Esophagus squamous epithelium (tissue), 5 donors: ENCODE measurements at regions not wholly inside any gene's neighbourhood (a gene's known extent, or its start where the extent isn't known, plus 50 kb on each side); places are given as distances from the start of the nearest gene placed in this dataset.

Experiments used
- DNase-seq: peaks from one replicate; lab custom pipeline; 2025; lab: John Stamatoyannopoulos, UW
- H3K27ac ChIP-seq, 4 donors: fragments of 200-600 bp; sonication (generic); one replicate each; pipeline ENCODE4 v1.5.1; 2016 to 2019; ENCODE audit warnings: mild to moderate bottlenecking in 1 of 4
- H3K27me3 ChIP-seq, 4 donors: fragments of 200-600 bp; sonication (generic); 1 replicate in 3 of 4; 2 replicates in 1 of 4; pipeline versions ENCODE4 v1.5.1 to v1.6.0; 2017 to 2021; ENCODE audit warnings: antibody characterized with exemption in 1 of 4
- H3K36me3 ChIP-seq, 3 donors: fragments of 200-600 bp; sonication (generic); one replicate each; pipeline ENCODE4 v1.5.1; 2016 to 2019
- H3K4me1 ChIP-seq, 3 donors: fragments of 200-600 bp; sonication (generic); one replicate each; pipeline ENCODE4 v1.5.1; 2017 to 2019
- H3K4me3 ChIP-seq, 4 donors: fragments of 200-600 bp; sonication (generic); 1 replicate in 3 of 4; 2 replicates in 1 of 4; pipeline ENCODE4 v1.5.1; 2016 to 2019; ENCODE audit warnings: mild to moderate bottlenecking in 2 of 4, moderate library complexity in 1 of 4
- H3K9me3 ChIP-seq, 3 donors: fragments of 200-600 bp; sonication (generic); one replicate each; pipeline ENCODE4 v1.5.1; 2016 to 2019
- POLR2A ChIP-seq, 4 donors: fragments of 450-650 bp; IDR thresholded peaks; one replicate each; pipeline ENCODE4 v1.6.1; 2017; ENCODE audit warnings: antibody characterized with exemption in 4 of 4, mild to moderate bottlenecking in 4 of 4, moderate library complexity in 3 of 4
- WGBS, 2 donors: methylation state at CpG; one replicate each; pipeline ENCODE4 v1.1.5; 2018; 5-methylcytosine and 5-hydroxymethylcytosine counted together
- intact Hi-C: fragments of 100-400 bp; cut with DNase I; formaldehyde crosslinking; loops from one replicate; pipeline ENCODE4 v1.15.0; 2022
- TF ChIP-seq, protein P1 (sequence below), 6 experiments: fragments of 450-650 bp in 4 of 6; fragments of 200-600 bp in 2 of 6; sonication (generic) in 2 of 6; IDR thresholded peaks; one replicate each; pipeline ENCODE4 v1.5.1; 2016 to 2019; ENCODE audit warnings: antibody characterized with exemption in 6 of 6, mild to moderate bottlenecking in 4 of 6, moderate library complexity in 4 of 6
- donor health status: DM: yes; HTN: yes; CAD: no.

DNA sequence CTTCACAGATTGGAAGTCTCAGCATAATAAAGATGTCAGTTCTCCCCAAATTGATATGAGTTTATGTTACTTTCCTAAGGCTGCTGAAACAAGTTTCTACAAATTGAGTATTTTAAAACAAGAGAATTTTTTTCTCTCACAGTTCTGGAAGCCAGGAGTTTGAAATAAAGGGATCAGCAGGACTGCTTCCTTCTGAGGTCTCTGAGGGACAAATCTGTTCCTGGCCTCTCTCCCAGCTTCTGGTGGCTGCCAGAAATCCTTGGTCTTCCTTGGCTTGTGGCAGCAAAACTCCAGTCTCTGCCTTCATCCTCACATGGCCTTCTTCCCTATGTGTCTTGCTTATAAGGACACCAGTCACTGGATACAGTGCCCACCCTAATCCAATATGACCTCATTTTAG lies 136.1 kb downstream of the TFAP2A start:
- Histone ChIP-seq H3K36me3 (no peaks in the 10 kb centered on the region), H3K27me3 (no peaks in the 10 kb centered on the region), H3K4me1 (peaks cover 0 to 7% (median 0%) of the 10 kb centered on the region in 3 donors), H3K9me3 (no peaks in the 10 kb centered on the region), H3K4me3 (no peak overlapping the region), H3K27ac (no peak overlapping the region)
- intact Hi-C loops: no loop called here
- TF ChIP-seq POLR2A (IDR thresholded peaks at IDR 0.05): no peak
- TF ChIP-seq, protein P1, sequence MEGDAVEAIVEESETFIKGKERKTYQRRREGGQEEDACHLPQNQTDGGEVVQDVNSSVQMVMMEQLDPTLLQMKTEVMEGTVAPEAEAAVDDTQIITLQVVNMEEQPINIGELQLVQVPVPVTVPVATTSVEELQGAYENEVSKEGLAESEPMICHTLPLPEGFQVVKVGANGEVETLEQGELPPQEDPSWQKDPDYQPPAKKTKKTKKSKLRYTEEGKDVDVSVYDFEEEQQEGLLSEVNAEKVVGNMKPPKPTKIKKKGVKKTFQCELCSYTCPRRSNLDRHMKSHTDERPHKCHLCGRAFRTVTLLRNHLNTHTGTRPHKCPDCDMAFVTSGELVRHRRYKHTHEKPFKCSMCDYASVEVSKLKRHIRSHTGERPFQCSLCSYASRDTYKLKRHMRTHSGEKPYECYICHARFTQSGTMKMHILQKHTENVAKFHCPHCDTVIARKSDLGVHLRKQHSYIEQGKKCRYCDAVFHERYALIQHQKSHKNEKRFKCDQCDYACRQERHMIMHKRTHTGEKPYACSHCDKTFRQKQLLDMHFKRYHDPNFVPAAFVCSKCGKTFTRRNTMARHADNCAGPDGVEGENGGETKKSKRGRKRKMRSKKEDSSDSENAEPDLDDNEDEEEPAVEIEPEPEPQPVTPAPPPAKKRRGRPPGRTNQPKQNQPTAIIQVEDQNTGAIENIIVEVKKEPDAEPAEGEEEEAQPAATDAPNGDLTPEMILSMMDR (IDR thresholded peaks at IDR 0.05): no peak
- no peak for DNase-seq

DNA sequence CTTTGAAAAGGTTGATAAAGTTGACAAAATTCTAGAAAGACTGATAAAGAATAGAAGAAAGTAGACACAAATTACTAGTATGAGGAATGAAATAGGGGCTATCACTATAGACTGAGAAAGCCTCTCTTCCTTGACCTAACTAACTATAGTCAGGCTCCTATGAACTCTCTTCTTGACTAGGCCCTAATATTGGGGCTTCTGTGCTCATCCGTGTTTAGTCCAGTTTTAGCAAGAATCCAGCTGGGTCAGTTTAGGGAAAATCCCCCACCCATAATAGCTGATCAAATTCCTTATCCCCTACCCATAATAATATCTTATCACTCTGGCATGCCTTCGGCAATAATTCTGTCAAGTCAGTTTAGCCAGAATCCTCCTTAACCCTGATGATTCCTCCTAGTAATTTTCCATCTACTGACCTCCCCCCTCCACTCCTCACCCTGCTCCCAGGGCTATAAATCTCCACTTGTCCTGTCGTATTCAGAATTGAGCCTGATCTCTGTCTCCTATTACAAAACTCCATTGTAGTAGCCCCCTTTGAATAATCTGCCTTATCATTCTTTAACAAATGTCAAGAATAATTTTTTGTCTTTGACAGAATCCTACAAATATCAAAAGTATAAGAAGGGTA lies 138.1 kb downstream of the TFAP2A start:
- intact Hi-C loops: no loop called here
- DNase-seq: no peak
- Histone ChIP-seq H3K9me3 (no peaks in the 10 kb centered on the region), H3K27me3 (no peaks in the 10 kb centered on the region), H3K36me3 (no peaks in the 10 kb centered on the region), H3K4me1 (peaks cover 0 to 7% (median 0%) of the 10 kb centered on the region in 3 donors), H3K4me3 (no peak overlapping the region), H3K27ac (no peak overlapping the region)
- 66 to 77% methylated on average over 3 of the region's 3 CpGs for WGBS, 2 donors
- TF ChIP-seq, protein P1 (IDR thresholded peaks at IDR 0.05): no peak
- no peak for TF ChIP-seq POLR2A (IDR thresholded peaks at IDR 0.05)

DNA sequence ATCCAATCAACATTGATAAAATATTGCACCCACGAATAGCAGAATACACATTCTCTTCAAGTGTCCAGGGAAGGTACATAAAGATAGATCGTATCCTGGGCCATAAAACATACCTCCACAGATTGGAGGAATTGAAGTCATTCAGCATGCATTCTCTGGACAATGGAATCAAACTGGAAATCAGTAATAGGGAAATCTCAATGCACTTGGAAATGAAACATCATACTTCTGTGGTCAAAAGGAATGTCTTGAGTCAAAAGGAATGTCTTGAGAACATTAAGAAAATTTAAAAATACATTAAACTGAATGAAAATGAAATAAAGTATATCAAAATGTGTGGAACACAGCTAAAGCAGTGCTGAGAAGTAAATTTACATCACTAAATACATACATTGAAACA lies 138.8 kb downstream of the TFAP2A start:
- no peak for DNase-seq
- Histone ChIP-seq H3K27me3 (no peaks in the 10 kb centered on the region), H3K27ac (no peak overlapping the region), H3K36me3 (no peaks in the 10 kb centered on the region), H3K9me3 (no peaks in the 10 kb centered on the region), H3K4me3 (no peak overlapping the region), H3K4me1 (peaks cover 0 to 7% (median 0%) of the 10 kb centered on the region in 3 donors)
- TF ChIP-seq, protein P1 (IDR thresholded peaks at IDR 0.05): no peak
- no peak for TF ChIP-seq POLR2A (IDR thresholded peaks at IDR 0.05)
- intact Hi-C loops: no loop called here
- WGBS, 2 donors: 72 to 83% methylated on average over 2 of the region's 2 CpGs

DNA sequence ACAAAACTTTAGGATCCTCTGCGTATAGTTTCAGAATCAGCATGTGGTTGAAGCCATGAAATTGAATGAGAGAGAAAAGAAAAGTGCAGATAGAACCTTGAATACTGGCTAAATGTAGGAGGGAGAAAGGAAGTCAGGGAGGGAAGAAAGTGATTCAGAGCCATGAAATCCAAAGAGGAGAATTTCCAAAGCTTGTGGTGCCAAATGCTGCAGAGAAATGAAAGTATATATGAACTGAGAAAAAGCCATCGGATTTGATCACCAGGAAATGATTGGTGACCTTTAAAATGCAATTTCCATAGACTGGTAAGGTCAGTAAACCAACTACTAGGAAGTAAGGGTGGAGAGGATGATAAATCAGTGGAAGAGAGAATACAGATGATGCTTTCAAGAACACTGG lies 142.3 kb downstream of the TFAP2A start:
- 61 to 70% methylated on average over 2 of the region's 2 CpGs for WGBS, 2 donors
- Histone ChIP-seq H3K27me3 (no peaks in the 10 kb centered on the region), H3K36me3 (no peaks in the 10 kb centered on the region), H3K4me3 (no peak overlapping the region), H3K27ac (no peak overlapping the region), H3K4me1 (peaks cover 0 to 5% (median 0%) of the 10 kb centered on the region in 3 donors), H3K9me3 (no peaks in the 10 kb centered on the region)
- no peak for DNase-seq
- TF ChIP-seq, protein P1 (IDR thresholded peaks at IDR 0.05): no peak
- no peak for TF ChIP-seq POLR2A (IDR thresholded peaks at IDR 0.05)
- intact Hi-C loops: no loop called here

DNA sequence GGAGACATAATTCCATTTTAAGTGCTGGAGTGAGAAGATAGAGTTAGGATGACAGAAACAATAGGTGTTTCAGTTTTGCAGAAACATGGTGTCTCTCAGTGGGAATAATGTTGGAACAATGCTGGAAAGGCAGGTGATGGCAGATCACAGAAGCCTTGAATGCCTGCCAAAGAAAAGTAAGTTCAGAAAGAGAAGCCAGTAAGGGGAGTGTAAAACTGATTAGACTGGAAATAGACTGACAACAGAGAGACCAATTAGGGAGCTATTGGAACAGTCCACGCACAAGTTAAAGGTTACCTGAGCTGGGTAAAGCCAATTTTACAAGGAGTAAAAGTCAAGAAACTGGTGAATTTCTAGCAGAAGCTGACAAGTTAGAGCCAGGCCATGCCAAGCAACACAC lies 142.9 kb downstream of the TFAP2A start:
- intact Hi-C loops: no loop called here
- TF ChIP-seq POLR2A (IDR thresholded peaks at IDR 0.05): no peak
- Histone ChIP-seq H3K36me3 (no peaks in the 10 kb centered on the region), H3K4me1 (peaks cover 0 to 5% (median 0%) of the 10 kb centered on the region in 3 donors), H3K4me3 (no peak overlapping the region), H3K27ac (no peak overlapping the region), H3K9me3 (no peaks in the 10 kb centered on the region), H3K27me3 (no peaks in the 10 kb centered on the region)
- 40 to 48% methylated on average over 1 of the region's 1 CpG for WGBS, 2 donors
- no peak for DNase-seq
